ENCODE measurements at regions not wholly inside any gene's neighbourhood (a gene's known extent, or its start where the extent isn't known, plus 50 kb on each side); places are given as distances from the start of the nearest gene placed in this dataset.

- no TSS peak for BruUV-seq (replicated peaks)
- no peaks in the 10 kb centered on the region for H3K9me3 ChIP-seq (ENCODE audit: low read length)
- no peak overlapping the region for H3K4me3 ChIP-seq (ENCODE audit: low read depth, low read length, poor library complexity, severe bottlenecking)
- ChIA-PET CTCF (ENCODE audit: unreplicated experiment) (no interaction called here), POLR2A (no interaction called here)
- no peaks in the 10 kb centered on the region for H3K79me2 ChIP-seq (ENCODE audit: insufficient read depth, low read depth, low read length)
- H3K36me3 ChIP-seq (ENCODE audit: insufficient read depth, low read length) = no peaks in the 10 kb centered on the region
- no peak overlapping the region for H3K4me2 ChIP-seq (ENCODE audit: low read length)
- no peak overlapping the region for H2AFZ ChIP-seq (ENCODE audit: low read length)
- H3K9me2 ChIP-seq (ENCODE audit: insufficient read depth, low read length) = no peaks in the 10 kb centered on the region
- no peaks in the 10 kb centered on the region for H3K4me1 ChIP-seq (ENCODE audit: insufficient read depth, low read length, poor library complexity, severe bottlenecking)
- no peak overlapping the region for H3K27ac ChIP-seq (ENCODE audit: low read depth, low read length, poor library complexity, severe bottlenecking)
- H4K20me1 ChIP-seq (ENCODE audit: insufficient read depth, low read length) = no peaks in the 10 kb centered on the region
- TF ChIP-seq, protein P1, sequence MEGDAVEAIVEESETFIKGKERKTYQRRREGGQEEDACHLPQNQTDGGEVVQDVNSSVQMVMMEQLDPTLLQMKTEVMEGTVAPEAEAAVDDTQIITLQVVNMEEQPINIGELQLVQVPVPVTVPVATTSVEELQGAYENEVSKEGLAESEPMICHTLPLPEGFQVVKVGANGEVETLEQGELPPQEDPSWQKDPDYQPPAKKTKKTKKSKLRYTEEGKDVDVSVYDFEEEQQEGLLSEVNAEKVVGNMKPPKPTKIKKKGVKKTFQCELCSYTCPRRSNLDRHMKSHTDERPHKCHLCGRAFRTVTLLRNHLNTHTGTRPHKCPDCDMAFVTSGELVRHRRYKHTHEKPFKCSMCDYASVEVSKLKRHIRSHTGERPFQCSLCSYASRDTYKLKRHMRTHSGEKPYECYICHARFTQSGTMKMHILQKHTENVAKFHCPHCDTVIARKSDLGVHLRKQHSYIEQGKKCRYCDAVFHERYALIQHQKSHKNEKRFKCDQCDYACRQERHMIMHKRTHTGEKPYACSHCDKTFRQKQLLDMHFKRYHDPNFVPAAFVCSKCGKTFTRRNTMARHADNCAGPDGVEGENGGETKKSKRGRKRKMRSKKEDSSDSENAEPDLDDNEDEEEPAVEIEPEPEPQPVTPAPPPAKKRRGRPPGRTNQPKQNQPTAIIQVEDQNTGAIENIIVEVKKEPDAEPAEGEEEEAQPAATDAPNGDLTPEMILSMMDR (conservative IDR thresholded peaks at IDR 0.05; ENCODE audit: low read length) = no peak
- no peak for TF ChIP-seq EZH2phosphoT487 (IDR thresholded peaks at IDR 0.05; ENCODE audit: borderline replicate concordance, low read depth, low read length)
- no peak for DNase-seq (ENCODE audit: low spot score)
- intact Hi-C loops (cut with micrococcal nuclease; ENCODE audit: unreplicated experiment) = no loop called here
Measured at GRCh38 chr11:45382133-45382878, 96.2 kb upstream of the SYT13 start.

DNA sequence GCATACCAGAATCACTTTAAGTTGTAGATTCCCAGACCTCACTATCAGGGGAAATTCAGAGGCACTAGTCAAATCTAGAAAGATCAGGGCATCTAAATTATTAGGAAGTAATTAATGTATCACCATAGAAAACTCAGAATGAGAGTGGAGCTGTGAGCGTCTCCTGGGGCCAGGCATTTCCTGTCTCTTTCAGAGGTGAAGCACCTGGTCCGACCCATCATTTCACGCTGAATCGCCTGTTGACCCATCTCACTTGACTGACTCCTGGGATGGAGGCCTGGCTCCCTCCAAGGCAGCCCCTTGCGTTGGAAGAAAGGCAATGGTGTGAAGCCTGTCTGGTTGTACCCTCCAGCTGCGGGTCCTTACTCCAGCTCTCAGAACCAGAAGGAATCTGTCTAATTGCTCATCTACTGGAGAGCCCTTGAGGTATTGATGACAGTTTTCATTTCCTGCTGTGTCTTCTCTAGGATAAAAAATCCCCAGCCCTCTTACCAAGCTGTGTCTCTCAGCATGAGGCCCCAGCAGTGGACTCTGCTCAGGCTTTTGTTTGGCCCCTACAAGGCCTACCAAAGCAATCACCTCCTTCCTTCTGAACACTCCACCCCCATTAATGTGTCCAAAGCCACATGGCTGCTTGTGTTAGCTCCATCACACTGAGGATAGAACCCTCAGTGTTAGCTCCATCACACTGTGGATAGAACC lies 93.2 kb upstream of the SYT13 start:
- Histone ChIP-seq H4K20me1 (ENCODE audit: insufficient read depth, low read length) (no peaks in the 10 kb centered on the region), H3K4me3 (ENCODE audit: low read depth, low read length, poor library complexity, severe bottlenecking) (no peak overlapping the region), H3K79me2 (ENCODE audit: insufficient read depth, low read depth, low read length) (no peaks in the 10 kb centered on the region), H3K4me2 (ENCODE audit: low read length) (no peak overlapping the region), H3K9me3 (ENCODE audit: low read length) (no peaks in the 10 kb centered on the region), H3K36me3 (ENCODE audit: insufficient read depth, low read length) (no peaks in the 10 kb centered on the region), H3K4me1 (ENCODE audit: insufficient read depth, low read length, poor library complexity, severe bottlenecking) (no peaks in the 10 kb centered on the region), H2AFZ (ENCODE audit: low read length) (no peak overlapping the region), H3K27ac (ENCODE audit: low read depth, low read length, poor library complexity, severe bottlenecking) (no peak overlapping the region), H3K9me2 (ENCODE audit: insufficient read depth, low read length) (no peaks in the 10 kb centered on the region)
- CTCF ChIA-PET (ENCODE audit: unreplicated experiment) = no interaction called here
- BruUV-seq (replicated peaks) = no TSS peak
- intact Hi-C loops (cut with micrococcal nuclease; ENCODE audit: unreplicated experiment) = no loop called here
- POLR2A ChIA-PET = no interaction called here
- TF ChIP-seq EZH2phosphoT487 (IDR thresholded peaks at IDR 0.05; ENCODE audit: borderline replicate concordance, low read depth, low read length) = no peak
- TF ChIP-seq, protein P1 (conservative IDR thresholded peaks at IDR 0.05; ENCODE audit: low read length) = no peak
- no peak for DNase-seq (ENCODE audit: low spot score)

DNA sequence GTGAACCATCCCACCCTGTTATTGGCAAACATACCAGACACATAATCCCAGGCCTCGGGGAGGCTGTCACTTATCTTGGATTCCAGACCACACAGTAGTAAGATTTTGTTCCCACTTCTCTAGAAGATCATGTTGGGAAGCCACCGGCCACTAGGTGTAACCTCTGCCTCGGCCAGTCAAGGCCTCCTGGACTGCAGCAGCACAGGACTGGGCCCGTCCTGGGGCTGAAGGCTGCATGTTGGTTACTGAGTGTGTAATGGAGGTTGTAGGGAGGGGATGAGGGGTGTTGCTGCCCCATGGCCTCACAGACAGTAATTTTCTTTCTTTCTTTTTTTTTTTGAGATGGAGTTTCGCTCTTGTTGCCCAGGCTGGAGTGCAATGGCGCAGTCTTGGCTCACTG lies 92.4 kb upstream of the SYT13 start:
- no peaks in the 10 kb centered on the region for H3K79me2 ChIP-seq (ENCODE audit: insufficient read depth, low read depth, low read length)
- no peak overlapping the region for H3K4me2 ChIP-seq (ENCODE audit: low read length)
- BruUV-seq (replicated peaks) = no TSS peak
- H4K20me1 ChIP-seq (ENCODE audit: insufficient read depth, low read length) = no peaks in the 10 kb centered on the region
- ChIA-PET CTCF (ENCODE audit: unreplicated experiment) (no interaction called here), POLR2A (no interaction called here)
- no peak overlapping the region for H3K27ac ChIP-seq (ENCODE audit: low read depth, low read length, poor library complexity, severe bottlenecking)
- no peaks in the 10 kb centered on the region for H3K4me1 ChIP-seq (ENCODE audit: insufficient read depth, low read length, poor library complexity, severe bottlenecking)
- H3K9me3 ChIP-seq (ENCODE audit: low read length) = no peaks in the 10 kb centered on the region
- H3K9me2 ChIP-seq (ENCODE audit: insufficient read depth, low read length) = no peaks in the 10 kb centered on the region
- no peak for DNase-seq (ENCODE audit: low spot score)
- no peaks in the 10 kb centered on the region for H3K36me3 ChIP-seq (ENCODE audit: insufficient read depth, low read length)
- H3K4me3 ChIP-seq (ENCODE audit: low read depth, low read length, poor library complexity, severe bottlenecking) = no peak overlapping the region
- TF ChIP-seq, protein P1 (conservative IDR thresholded peaks at IDR 0.05; ENCODE audit: low read length) = no peak
- TF ChIP-seq EZH2phosphoT487 (IDR thresholded peaks at IDR 0.05; ENCODE audit: borderline replicate concordance, low read depth, low read length) = no peak
- intact Hi-C loops (cut with micrococcal nuclease; ENCODE audit: unreplicated experiment) = no loop called here
- H2AFZ ChIP-seq (ENCODE audit: low read length) = no peak overlapping the region
